Gastrocnemius medialis (tissue), 4 donors: ENCODE measurements at regions not wholly inside any gene's neighbourhood (a gene's known extent, or its start where the extent isn't known, plus 50 kb on each side); places are given as distances from the start of the nearest gene placed in this dataset.

ENCODE experiments used
- CTCF ChIP-seq, 5 experiments: fragments of 450-650 bp in 3 of 5; fragments of 200-600 bp in 2 of 5; sonication (generic) in 2 of 5; IDR thresholded peaks in 4 of 5; conservative IDR thresholded peaks in 1 of 5; 1 replicate in 4 of 5; 2 replicates in 1 of 5; pipeline ENCODE4 v1.5.1; 2016 to 2019; ENCODE audit warnings: antibody characterized with exemption in 5 of 5, mild to moderate bottlenecking in 3 of 5, moderate library complexity in 3 of 5
- POLR2A ChIP-seq, 2 donors: fragments of 450-650 bp; IDR thresholded peaks; one replicate each; pipeline ENCODE4 v1.6.1; 2017; ENCODE audit warnings: antibody characterized with exemption in 2 of 2, mild to moderate bottlenecking in 2 of 2, moderate library complexity in 2 of 2

DNA sequence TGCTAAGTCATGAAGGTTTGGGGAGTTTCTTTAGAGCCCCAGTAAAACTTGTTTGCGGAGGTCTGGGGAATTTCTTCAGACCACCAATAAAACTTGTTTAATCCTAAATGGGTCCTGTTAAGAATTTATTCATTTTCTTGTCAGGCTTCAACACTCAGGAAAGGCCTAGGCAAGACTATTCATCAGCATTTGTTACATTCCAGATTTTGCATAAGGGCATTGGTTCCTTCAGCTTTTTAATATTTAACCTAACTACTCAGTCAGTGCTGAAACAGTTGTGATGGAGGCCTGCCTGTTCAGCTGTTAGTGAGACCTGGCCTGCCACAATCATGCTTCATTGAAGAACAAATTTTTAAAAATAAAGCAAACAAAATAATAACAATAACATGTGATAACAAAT is 954.2 kb upstream of the SEMA6D start:
- TF ChIP-seq CTCF (IDR thresholded peaks at IDR 0.05 in 4 of 5, conservative IDR thresholded peaks at IDR 0.05 in 1 of 5) (no peak), POLR2A (IDR thresholded peaks at IDR 0.05) (no peak)
